GM18507 (cell line): ENCODE measurements at regions not wholly inside any gene's neighbourhood (a gene's known extent, or its start where the extent isn't known, plus 50 kb on each side); places are given as distances from the start of the nearest gene placed in this dataset.
"Not testable (repeated sequence)": the region's sequence is repeated elsewhere in the genome, so short reads cannot be mapped to it uniquely, and the experiment has no call there.

Source experiments
- DNase-seq: peaks from one replicate; pipeline ENCODE4 v3.0.0; 2011; ENCODE audit warnings: low read depth; ENCODE audit not compliant: insufficient read length; ENCODE audit errors: extremely low spot score
- FAIRE-seq: peaks from 2 replicates; lab custom pipeline; 2011; peaks lifted over from hg19 to GRCh38; lab: Jason Lieb, UNC

- DNase-seq, result no peak
- FAIRE-seq, result no peak
Observed at GRCh38 chr3:186456731-186457191, 87.4 kb downstream of the CRYGS start.

- no peak for FAIRE-seq
- no peak for DNase-seq
Observed at GRCh38 chr3:186454881-186455703, 89.1 kb downstream of the CRYGS start.

- FAIRE-seq (no peak), DNase-seq (no peak)
Observed at GRCh38 chr3:186453531-186453930, 90.6 kb downstream of the CRYGS start.

GRCh38 chr3:186452517-186452916 is 90.5 kb upstream of the DGKG start:
- FAIRE-seq (no peak), DNase-seq (no peak)

- no peak for DNase-seq
- FAIRE-seq, result no peak
Observed at GRCh38 chr3:186451371-186451770, 89.3 kb upstream of the DGKG start.

- DNase-seq (no peak), FAIRE-seq (no peak)
Observed at GRCh38 chr3:186444974-186445373, 82.9 kb upstream of the DGKG start.

GRCh38 chr3:186444288-186444687 is 82.3 kb upstream of the DGKG start:
- DNase-seq (no peak), FAIRE-seq (no peak)

- FAIRE-seq, DNase-seq: not testable (repeated sequence)
Observed at GRCh38 chr3:186442979-186443378, 80.9 kb upstream of the DGKG start.

- DNase-seq (no peak), FAIRE-seq (no peak)
Observed at GRCh38 chr3:186442162-186442561, 80.1 kb upstream of the DGKG start.

GRCh38 chr3:186440891-186441290 is 78.9 kb upstream of the DGKG start:
- DNase-seq (no peak), FAIRE-seq (no peak)

GRCh38 chr3:186439725-186440124 is 77.7 kb upstream of the DGKG start:
- no peak for DNase-seq
- FAIRE-seq, result no peak

- DNase-seq, FAIRE-seq: not testable (repeated sequence)
Observed at GRCh38 chr3:186435332-186435731, 73.3 kb upstream of the DGKG start.

GRCh38 chr3:186432944-186433732 is 71.1 kb upstream of the DGKG start:
- FAIRE-seq, result no peak
- DNase-seq, result no peak

GRCh38 chr3:186432189-186432588 is 70.2 kb upstream of the DGKG start:
- no peak for FAIRE-seq

GRCh38 chr3:186427627-186428281 is 65.7 kb upstream of the DGKG start:
- no peak for FAIRE-seq
- DNase-seq, result no peak

More at GRCh38 chr3:186432189-186432588, 70.2 kb upstream of the DGKG start:
- DNase-seq, result no peak

GRCh38 chr3:186425788-186426730 is 64.0 kb upstream of the DGKG start:
- DNase-seq (no peak), FAIRE-seq (no peak)

GRCh38 chr3:186421946-186422345 is 59.9 kb upstream of the DGKG start:
- no peak for FAIRE-seq
- DNase-seq, result no peak

GRCh38 chr3:186418671-186419145 is 56.7 kb upstream of the DGKG start:
- FAIRE-seq (no peak), DNase-seq (no peak)

GRCh38 chr3:186417791-186418190 is 55.8 kb upstream of the DGKG start:
- DNase-seq, result no peak

More at GRCh38 chr3:186417791-186418190, 55.8 kb upstream of the DGKG start:
- no peak for FAIRE-seq
